GM19240 (cell line): ENCODE measurements at regions not wholly inside any gene's neighbourhood (a gene's known extent, or its start where the extent isn't known, plus 50 kb on each side); places are given as distances from the start of the nearest gene placed in this dataset.
A peak's percentile ranks its signal among the peaks of the same experiment; 100 is the strongest.

Experiments
- DNase-seq: peaks from one replicate; pipeline ENCODE4 v3.0.0; 2011; ENCODE audit warnings: low spot score; ENCODE audit not compliant: insufficient read length

GRCh38 chr7:34269084-34269483, 363.7 kb downstream of the BMPER start:
- no peak for DNase-seq

- DNase-seq, result no peak
These were observed 370.3 kb downstream of the BMPER start for GRCh38 chr7:34275624-34276023.

GRCh38 chr7:34277016-34277802, 371.9 kb downstream of the BMPER start:
- DNase-seq, result no peak

GRCh38 chr7:34277803-34278199, 372.5 kb downstream of the BMPER start:
- DNase-seq, result no peak

GRCh38 chr7:34281260-34281659, 375.9 kb downstream of the BMPER start:
- no peak for DNase-seq

- DNase-seq, result no peak
These were observed 375.7 kb upstream of the NPSR1 start for GRCh38 chr7:34282271-34282670.

- DNase-seq, result no peak
These were observed 361.4 kb upstream of the NPSR1 start for GRCh38 chr7:34296663-34297062.

GRCh38 chr7:34298492-34299013, 359.5 kb upstream of the NPSR1 start:
- no peak for DNase-seq

GRCh38 chr7:34299066-34299465, 359.0 kb upstream of the NPSR1 start:
- DNase-seq, result no peak

- DNase-seq, result no peak
These were observed 350.5 kb upstream of the NPSR1 start for GRCh38 chr7:34307540-34307939.

GRCh38 chr7:34308595-34308994, 349.4 kb upstream of the NPSR1 start:
- DNase-seq, result no peak

GRCh38 chr7:34309116-34309515, 348.9 kb upstream of the NPSR1 start:
- DNase-seq, result no peak

- DNase-seq, result no peak
These were observed 348.4 kb upstream of the NPSR1 start for GRCh38 chr7:34309584-34309983.

- DNase-seq, result no peak
These were observed 346.4 kb upstream of the NPSR1 start for GRCh38 chr7:34311591-34311990.

GRCh38 chr7:34312624-34313023, 345.4 kb upstream of the NPSR1 start:
- DNase-seq, result no peak

- DNase-seq, result no peak
These were observed 344.7 kb upstream of the NPSR1 start for GRCh38 chr7:34313289-34313688.

GRCh38 chr7:34315032-34315431, 343.0 kb upstream of the NPSR1 start:
- no peak for DNase-seq

GRCh38 chr7:34317039-34317438, 341.0 kb upstream of the NPSR1 start:
- no peak for DNase-seq

GRCh38 chr7:34320412-34320811, 337.6 kb upstream of the NPSR1 start:
- no peak for DNase-seq

GRCh38 chr7:34320926-34321661, 336.9 kb upstream of the NPSR1 start:
- DNase-seq, result peak; percentile 37

- DNase-seq, result no peak
These were observed 335.2 kb upstream of the NPSR1 start for GRCh38 chr7:34322841-34323240.

- DNase-seq, result no peak
These were observed 330.3 kb upstream of the NPSR1 start for GRCh38 chr7:34327681-34328080.

- no peak for DNase-seq
These were observed 327.7 kb upstream of the NPSR1 start for GRCh38 chr7:34330308-34330707.
